ENCODE measurements at regions not wholly inside any gene's neighbourhood (a gene's known extent, or its start where the extent isn't known, plus 50 kb on each side); places are given as distances from the start of the nearest gene placed in this dataset.

DNA sequence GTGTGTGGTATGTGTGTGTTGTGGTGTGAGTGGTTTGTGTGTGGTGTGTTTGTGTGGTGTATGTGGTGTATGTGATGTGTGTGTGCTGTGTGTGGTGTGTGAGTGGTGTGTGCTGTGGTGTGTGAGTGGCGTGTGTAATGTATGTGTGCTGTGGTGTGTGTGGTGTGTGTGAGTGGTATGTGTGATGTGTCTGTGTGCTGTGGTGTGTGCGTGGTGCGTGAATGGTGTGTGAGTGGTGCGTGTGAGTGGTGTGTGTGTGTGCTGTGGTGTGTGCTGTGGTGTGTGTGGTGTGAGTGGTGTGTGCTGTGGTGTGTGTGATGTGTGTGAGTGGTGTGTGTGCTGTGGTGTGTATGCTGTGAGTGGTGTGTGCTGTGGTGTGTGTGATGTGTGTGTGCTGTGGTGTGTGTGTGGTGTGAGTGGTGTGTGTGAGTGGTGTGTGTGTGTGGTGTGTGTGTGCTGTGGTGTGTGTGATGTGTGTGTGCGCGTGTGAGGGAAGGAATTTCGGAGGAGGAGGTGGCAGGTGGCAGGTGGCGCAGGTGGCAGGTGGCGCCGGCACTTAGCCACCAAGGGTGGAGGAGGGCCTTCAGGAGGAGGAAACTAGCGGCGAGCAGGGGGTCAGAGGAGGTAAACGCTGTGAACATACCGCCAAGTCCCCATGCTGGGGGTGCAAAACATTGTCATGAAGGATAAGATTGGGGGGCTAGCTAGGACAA, 191.8 kb downstream of the MELK start:
- Histone ChIP-seq H4K8ac (ENCODE audit: low read depth, low read length) (no peak overlapping the region), H4K5ac (ENCODE audit: low read length) (no peak overlapping the region), H3K56ac (ENCODE audit: low read length) (no peak overlapping the region), H3K4me3 (ENCODE audit: low read length) (no peak overlapping the region), H3K4me1 (ENCODE audit: control insufficient read depth, low read depth, low read length) (no peaks in the 10 kb centered on the region), H2AK5ac (ENCODE audit: low read length) (no peak overlapping the region), H2BK15ac (replicated peaks; ENCODE audit: low read depth) (no peak overlapping the region), H3K27ac (ENCODE audit: low read depth, low read length) (no peak overlapping the region), H3K4me2 (ENCODE audit: low read length) (peak overlapping the region; percentile 73), H3K23ac (ENCODE audit: low read length) (no peak overlapping the region), H3K4ac (ENCODE audit: low read depth, low read length) (no peak overlapping the region), H3K27me3 (ENCODE audit: insufficient read depth, low read length, poor library complexity) (no peaks in the 10 kb centered on the region), H3K79me2 (ENCODE audit: control insufficient read depth, insufficient read depth, low read length) (no peaks in the 10 kb centered on the region), H3K36me3 (ENCODE audit: control insufficient read depth, insufficient read depth, low read length) (no peaks in the 10 kb centered on the region), H3K18ac (ENCODE audit: low read length) (no peak overlapping the region), H3K79me1 (ENCODE audit: low read length) (no peaks in the 10 kb centered on the region), H3K9ac (ENCODE audit: low read length) (no peak overlapping the region), H2BK120ac (ENCODE audit: low read depth, low read length) (no peak overlapping the region), H2BK5ac (ENCODE audit: low read length) (no peak overlapping the region)
- WGBS (ENCODE audit: extremely low coverage, insufficient coverage, low lambda C conversion rate), result 100% methylated on average over 4 of the region's 14 CpGs
- DNase-seq, result peak; percentile 20

DNA sequence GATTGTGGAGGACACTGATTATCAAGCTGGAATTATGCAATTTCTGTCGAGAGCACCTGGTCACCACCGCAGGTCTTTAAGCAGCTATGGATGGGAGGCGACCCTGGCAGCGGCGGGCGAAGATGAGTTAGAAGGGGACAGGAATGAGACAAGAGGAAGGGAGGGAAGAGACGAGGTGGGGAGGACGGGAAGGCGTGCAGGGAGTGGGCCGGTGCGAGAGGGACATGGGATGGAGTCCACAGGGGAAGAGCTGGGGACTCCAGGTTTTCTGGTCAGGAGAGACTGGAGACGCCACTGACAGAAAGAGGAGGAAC, 192.3 kb downstream of the MELK start:
- Histone ChIP-seq H3K4me1 (ENCODE audit: control insufficient read depth, low read depth, low read length) (no peaks in the 10 kb centered on the region), H2AK5ac (ENCODE audit: low read length) (no peak overlapping the region), H3K4me3 (ENCODE audit: low read length) (no peak overlapping the region), H3K4me2 (ENCODE audit: low read length) (peak overlapping the region; percentile 73), H3K9ac (ENCODE audit: low read length) (peak overlapping the region; percentile 57), H3K27ac (ENCODE audit: low read depth, low read length) (no peak overlapping the region), H3K56ac (ENCODE audit: low read length) (peak overlapping the region; percentile 82), H3K36me3 (ENCODE audit: control insufficient read depth, insufficient read depth, low read length) (no peaks in the 10 kb centered on the region), H2BK120ac (ENCODE audit: low read depth, low read length) (no peak overlapping the region), H3K79me2 (ENCODE audit: control insufficient read depth, insufficient read depth, low read length) (no peaks in the 10 kb centered on the region), H3K27me3 (ENCODE audit: insufficient read depth, low read length, poor library complexity) (no peaks in the 10 kb centered on the region), H3K79me1 (ENCODE audit: low read length) (no peaks in the 10 kb centered on the region), H4K8ac (ENCODE audit: low read depth, low read length) (no peak overlapping the region), H4K5ac (ENCODE audit: low read length) (no peak overlapping the region), H3K23ac (ENCODE audit: low read length) (no peak overlapping the region), H2BK5ac (ENCODE audit: low read length) (no peak overlapping the region), H3K18ac (ENCODE audit: low read length) (no peak overlapping the region), H3K4ac (ENCODE audit: low read depth, low read length) (no peak overlapping the region), H2BK15ac (replicated peaks; ENCODE audit: low read depth) (no peak overlapping the region)
- WGBS (ENCODE audit: extremely low coverage, insufficient coverage, low lambda C conversion rate), result no CpG with 5 or more reads among the region's 12 CpGs
- DNase-seq, result peak; percentile 27

DNA sequence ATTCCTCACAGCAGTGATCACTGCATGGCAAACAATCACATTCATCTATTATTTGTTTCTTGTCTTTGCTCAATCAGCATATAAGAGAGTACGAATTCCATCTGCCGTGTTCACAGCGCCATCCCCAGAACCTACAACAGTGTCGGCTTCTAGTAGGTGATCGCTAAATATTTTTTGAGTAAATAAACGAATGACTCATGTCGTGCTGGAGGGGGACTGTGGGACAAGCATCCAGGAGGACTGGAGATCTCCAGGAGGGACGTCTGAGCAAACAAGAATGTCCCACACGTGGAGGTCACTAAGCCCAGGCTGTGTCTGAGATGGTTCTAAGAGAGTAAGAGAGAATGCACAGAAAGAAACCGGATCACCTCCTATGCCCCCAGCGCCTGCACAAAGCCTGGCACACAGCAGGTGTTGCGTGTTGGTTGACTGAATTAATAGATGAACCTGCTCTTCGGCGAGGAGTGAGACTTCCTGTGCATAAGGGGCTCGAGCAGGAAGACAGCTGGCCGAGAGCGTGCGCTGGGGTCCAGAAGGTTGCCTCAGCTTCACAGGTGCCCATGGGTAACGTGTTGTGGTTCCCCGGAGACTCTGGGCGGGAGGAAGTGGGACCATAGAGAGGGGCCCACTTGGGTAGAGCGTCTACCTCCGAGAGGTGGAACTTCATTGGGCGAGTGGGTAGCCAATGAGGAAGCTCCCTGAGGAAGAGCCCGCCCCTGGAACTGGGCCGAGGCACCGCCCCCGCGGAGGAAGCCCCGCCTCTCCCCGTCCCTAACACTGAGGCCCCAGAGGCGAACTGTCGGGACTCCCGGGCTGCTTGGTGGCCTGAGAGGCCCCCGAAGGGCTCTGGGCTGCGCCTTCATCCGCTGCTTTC, 193.0 kb downstream of the MELK start:
- Histone ChIP-seq H3K4me3 (ENCODE audit: low read length) (peak overlapping the region; percentile 58), H3K56ac (ENCODE audit: low read length) (peak overlapping the region; percentile 82), H3K4ac (ENCODE audit: low read depth, low read length) (no peak overlapping the region), H3K36me3 (ENCODE audit: control insufficient read depth, insufficient read depth, low read length) (no peaks in the 10 kb centered on the region), H3K9ac (ENCODE audit: low read length) (peak overlapping the region; percentile 67), H2BK15ac (replicated peaks; ENCODE audit: low read depth) (no peak overlapping the region), H2AK5ac (ENCODE audit: low read length) (no peak overlapping the region), H4K5ac (ENCODE audit: low read length) (no peak overlapping the region), H2BK5ac (ENCODE audit: low read length) (no peak overlapping the region), H2BK120ac (ENCODE audit: low read depth, low read length) (no peak overlapping the region), H3K79me2 (ENCODE audit: control insufficient read depth, insufficient read depth, low read length) (no peaks in the 10 kb centered on the region), H3K23ac (ENCODE audit: low read length) (peak overlapping the region; percentile 9), H3K4me2 (ENCODE audit: low read length) (peak overlapping the region; percentile 78), H3K4me1 (ENCODE audit: control insufficient read depth, low read depth, low read length) (no peaks in the 10 kb centered on the region), H3K27ac (ENCODE audit: low read depth, low read length) (no peak overlapping the region), H3K18ac (ENCODE audit: low read length) (no peak overlapping the region), H3K27me3 (ENCODE audit: insufficient read depth, low read length, poor library complexity) (no peaks in the 10 kb centered on the region), H4K8ac (ENCODE audit: low read depth, low read length) (no peak overlapping the region), H3K79me1 (ENCODE audit: low read length) (no peaks in the 10 kb centered on the region)
- no CpG with 5 or more reads among the region's 37 CpGs for WGBS (ENCODE audit: extremely low coverage, insufficient coverage, low lambda C conversion rate)
- peak; percentile 97 for DNase-seq

DNA sequence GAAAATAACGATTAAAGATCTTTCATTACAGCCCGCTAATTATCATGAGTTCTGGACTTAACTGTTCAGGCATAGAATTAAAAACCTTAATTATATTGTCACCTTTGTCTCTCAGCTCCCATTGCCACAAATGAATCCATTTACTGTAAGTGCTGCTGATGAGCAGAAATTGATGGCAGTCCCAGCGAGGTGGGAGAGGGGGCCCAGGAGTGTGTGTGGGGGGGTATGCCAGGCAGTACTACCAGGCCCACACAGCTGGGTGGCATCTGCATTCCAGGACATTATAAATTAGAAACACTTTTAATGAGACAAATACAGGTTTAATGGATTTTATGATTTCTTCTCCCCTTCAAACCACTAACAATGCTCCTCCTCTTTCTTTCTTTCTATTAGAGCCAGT, 196.0 kb downstream of the MELK start:
- H3K36me3 ChIP-seq (ENCODE audit: control insufficient read depth, insufficient read depth, low read length), result no peaks in the 10 kb centered on the region
- H3K9ac ChIP-seq (ENCODE audit: low read length), result no peak overlapping the region
- H2BK5ac ChIP-seq (ENCODE audit: low read length), result no peak overlapping the region
- DNase-seq, result no peak
- H3K79me1 ChIP-seq (ENCODE audit: low read length), result no peaks in the 10 kb centered on the region
- no peak overlapping the region for H3K4ac ChIP-seq (ENCODE audit: low read depth, low read length)
- H4K8ac ChIP-seq (ENCODE audit: low read depth, low read length), result no peak overlapping the region
- no peak overlapping the region for H3K56ac ChIP-seq (ENCODE audit: low read length)
- no peak overlapping the region for H3K4me2 ChIP-seq (ENCODE audit: low read length)
- no peaks in the 10 kb centered on the region for H3K4me1 ChIP-seq (ENCODE audit: control insufficient read depth, low read depth, low read length)
- no peak overlapping the region for H2BK15ac ChIP-seq (replicated peaks; ENCODE audit: low read depth)
- H3K79me2 ChIP-seq (ENCODE audit: control insufficient read depth, insufficient read depth, low read length), result no peaks in the 10 kb centered on the region
- H2BK120ac ChIP-seq (ENCODE audit: low read depth, low read length), result no peak overlapping the region
- no peak overlapping the region for H3K23ac ChIP-seq (ENCODE audit: low read length)
- no peak overlapping the region for H3K4me3 ChIP-seq (ENCODE audit: low read length)
- H3K27ac ChIP-seq (ENCODE audit: low read depth, low read length), result no peak overlapping the region
- no peak overlapping the region for H3K18ac ChIP-seq (ENCODE audit: low read length)
- no peak overlapping the region for H2AK5ac ChIP-seq (ENCODE audit: low read length)
- no CpG with 5 or more reads among the region's 3 CpGs for WGBS (ENCODE audit: extremely low coverage, insufficient coverage, low lambda C conversion rate)
- no peaks in the 10 kb centered on the region for H3K27me3 ChIP-seq (ENCODE audit: insufficient read depth, low read length, poor library complexity)
- no peak overlapping the region for H4K5ac ChIP-seq (ENCODE audit: low read length)

DNA sequence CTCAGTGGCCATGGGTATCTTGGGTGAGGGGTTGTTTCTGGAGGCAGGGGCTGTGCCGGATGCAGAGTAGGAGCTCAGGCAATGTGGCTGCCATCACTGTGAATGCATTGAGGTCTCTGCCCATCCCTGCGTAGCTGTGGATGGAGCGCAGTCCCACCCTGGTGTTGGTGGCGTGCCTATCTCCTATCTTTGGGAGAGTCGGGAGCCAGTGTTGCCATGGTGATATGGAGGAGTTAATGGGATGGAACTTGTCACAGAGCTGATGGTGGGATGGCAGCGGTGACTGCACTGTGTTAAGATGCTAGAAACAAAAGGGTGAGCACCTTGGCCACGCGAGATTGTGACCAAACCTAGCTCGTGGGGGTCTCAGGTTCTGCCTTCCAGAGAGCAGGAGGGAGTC, 197.3 kb downstream of the MELK start:
- Histone ChIP-seq H3K79me2 (ENCODE audit: control insufficient read depth, insufficient read depth, low read length) (no peaks in the 10 kb centered on the region), H2BK5ac (ENCODE audit: low read length) (no peak overlapping the region), H4K8ac (ENCODE audit: low read depth, low read length) (no peak overlapping the region), H2AK5ac (ENCODE audit: low read length) (no peak overlapping the region), H3K18ac (ENCODE audit: low read length) (no peak overlapping the region), H3K23ac (ENCODE audit: low read length) (no peak overlapping the region), H3K79me1 (ENCODE audit: low read length) (no peaks in the 10 kb centered on the region), H3K9ac (ENCODE audit: low read length) (no peak overlapping the region), H3K56ac (ENCODE audit: low read length) (no peak overlapping the region), H3K4me1 (ENCODE audit: control insufficient read depth, low read depth, low read length) (no peaks in the 10 kb centered on the region), H4K5ac (ENCODE audit: low read length) (no peak overlapping the region), H3K36me3 (ENCODE audit: control insufficient read depth, insufficient read depth, low read length) (no peaks in the 10 kb centered on the region), H3K4me2 (ENCODE audit: low read length) (no peak overlapping the region), H2BK120ac (ENCODE audit: low read depth, low read length) (no peak overlapping the region), H3K27me3 (ENCODE audit: insufficient read depth, low read length, poor library complexity) (no peaks in the 10 kb centered on the region), H2BK15ac (replicated peaks; ENCODE audit: low read depth) (no peak overlapping the region), H3K4me3 (ENCODE audit: low read length) (no peak overlapping the region), H3K27ac (ENCODE audit: low read depth, low read length) (no peak overlapping the region), H3K4ac (ENCODE audit: low read depth, low read length) (no peak overlapping the region)
- no CpG with 5 or more reads among the region's 9 CpGs for WGBS (ENCODE audit: extremely low coverage, insufficient coverage, low lambda C conversion rate)
- no peak for DNase-seq

Measured in mesendoderm (in vitro differentiated cells).